Activated CD4-positive, alpha-beta T cell treated with anti-CD3 and anti-CD28 coated beads, Interleukin-2, amount 10 ng/mL, durations not matched to agents 7 days and 5 days (primary cell): ENCODE measurements at regions not wholly inside any gene's neighbourhood (a gene's known extent, or its start where the extent isn't known, plus 50 kb on each side); places are given as distances from the start of the nearest gene placed in this dataset.
A peak's percentile ranks its signal among the peaks of the same experiment; 100 is the strongest.

Experiments used
- CTCF ChIA-PET: fragments of 350-600 bp; sonication (Branson Sonifier 250); formaldehyde crosslinking; loops from one replicate; lab custom pipeline; 2021; ENCODE audit warnings: antibody characterized with exemption; lab: Charles Lee
- POLR2A ChIA-PET: fragments of 350-600 bp; sonication (Branson Sonifier 250); formaldehyde crosslinking; loops from one replicate; lab custom pipeline; 2021; ENCODE audit warnings: antibody characterized with exemption; lab: Charles Lee
- DNase-seq: peaks from one replicate; pipeline ENCODE4 v3.0.0-alpha.2; 2020
- H3K27ac Mint-ChIP-seq: one replicate; pipeline ENCODE4 v1.8.0; 2021; ENCODE audit warnings: mild to moderate bottlenecking, moderate library complexity, mixed read lengths
- H3K27me3 Mint-ChIP-seq: one replicate; pipeline ENCODE4 v1.8.0; 2021; ENCODE audit warnings: mixed read lengths
- H3K36me3 Mint-ChIP-seq: one replicate; pipeline ENCODE4 v1.8.0; 2021; ENCODE audit warnings: low read depth, mixed read lengths
- H3K4me1 Mint-ChIP-seq: one replicate; pipeline ENCODE4 v1.8.0; 2021; ENCODE audit warnings: mixed read lengths
- H3K4me3 Mint-ChIP-seq: one replicate; pipeline ENCODE4 v1.8.0; 2021; ENCODE audit warnings: mild to moderate bottlenecking, moderate library complexity, mixed read lengths
- H3K9me3 Mint-ChIP-seq: one replicate; pipeline ENCODE4 v1.8.0; 2021; ENCODE audit warnings: mixed read lengths

DNA sequence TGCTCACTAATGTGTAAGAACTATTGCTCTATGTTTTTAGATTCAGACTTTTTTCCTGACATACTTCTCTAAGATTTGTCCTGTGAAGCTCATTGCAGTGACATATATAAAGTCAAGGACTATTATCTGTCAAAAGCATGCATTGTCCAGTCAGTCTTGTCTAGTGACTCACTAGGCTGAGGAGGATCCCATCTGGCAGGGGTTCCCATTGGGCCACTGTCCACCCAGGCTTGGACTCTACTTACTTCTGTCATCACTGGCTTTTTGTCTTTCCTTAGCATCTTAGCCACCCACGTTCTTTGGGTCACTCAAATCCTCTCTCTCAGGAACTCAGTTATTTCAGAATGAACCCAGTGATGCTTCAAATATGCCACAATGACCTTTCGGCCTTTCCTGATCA is 132.6 kb upstream of the NABP1 start:
- ChIA-PET POLR2A (no interaction called here), CTCF (interaction anchor here (1.6 kb wide), 1 partner anchor 524 kb away, joined by 3 read pairs; no protein-coding TSS in a partner anchor)
- no peak overlapping the region for H3K27ac Mint-ChIP-seq

DNA sequence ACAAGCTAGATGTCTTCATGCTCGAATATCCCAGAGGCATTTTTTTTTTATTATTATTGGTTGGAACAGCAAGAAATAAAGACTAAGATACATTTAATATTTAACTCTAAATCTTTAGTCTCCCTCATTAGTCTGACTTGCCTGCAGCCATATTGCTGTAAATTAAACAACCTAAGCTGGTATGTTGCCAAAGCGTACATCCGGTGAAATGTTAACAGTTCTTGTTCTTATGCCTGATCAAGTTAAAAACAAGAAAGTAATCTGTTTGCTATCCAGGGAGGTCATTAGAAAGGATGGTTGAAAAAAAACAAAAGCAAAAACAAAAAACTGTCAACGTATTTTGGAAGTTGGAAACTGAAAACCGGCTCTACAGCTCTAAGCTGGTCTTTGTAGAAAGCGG is 125.9 kb upstream of the NABP1 start:
- H3K4me3 Mint-ChIP-seq = no peak overlapping the region
- H3K4me1 Mint-ChIP-seq = peaks cover 6% of the 10 kb centered on the region
- H3K36me3 Mint-ChIP-seq = no peaks in the 10 kb centered on the region
- H3K27me3 Mint-ChIP-seq = peaks cover 19% of the 10 kb centered on the region
- H3K9me3 Mint-ChIP-seq = no peaks in the 10 kb centered on the region
- no peak for DNase-seq
- CTCF ChIA-PET = interaction anchor here (0.6 to 1.8 kb wide), 2 partner anchors 287 to 610 kb away, joined by 7 read pairs; no protein-coding TSS in a partner anchor
- no peak overlapping the region for H3K27ac Mint-ChIP-seq
- POLR2A ChIA-PET = no interaction called here

More for the DNA sequence above, 132.6 kb upstream of the NABP1 start:
- no peaks in the 10 kb centered on the region for H3K36me3 Mint-ChIP-seq
- no peaks in the 10 kb centered on the region for H3K4me1 Mint-ChIP-seq
- H3K4me3 Mint-ChIP-seq = no peak overlapping the region
- H3K9me3 Mint-ChIP-seq = no peaks in the 10 kb centered on the region
- no peak for DNase-seq
- H3K27me3 Mint-ChIP-seq = peaks cover 7% of the 10 kb centered on the region

GRCh38 chr2:191554240-191554639 is 123.7 kb upstream of the NABP1 start:
- peaks cover 19% of the 10 kb centered on the region for H3K27me3 Mint-ChIP-seq

DNA sequence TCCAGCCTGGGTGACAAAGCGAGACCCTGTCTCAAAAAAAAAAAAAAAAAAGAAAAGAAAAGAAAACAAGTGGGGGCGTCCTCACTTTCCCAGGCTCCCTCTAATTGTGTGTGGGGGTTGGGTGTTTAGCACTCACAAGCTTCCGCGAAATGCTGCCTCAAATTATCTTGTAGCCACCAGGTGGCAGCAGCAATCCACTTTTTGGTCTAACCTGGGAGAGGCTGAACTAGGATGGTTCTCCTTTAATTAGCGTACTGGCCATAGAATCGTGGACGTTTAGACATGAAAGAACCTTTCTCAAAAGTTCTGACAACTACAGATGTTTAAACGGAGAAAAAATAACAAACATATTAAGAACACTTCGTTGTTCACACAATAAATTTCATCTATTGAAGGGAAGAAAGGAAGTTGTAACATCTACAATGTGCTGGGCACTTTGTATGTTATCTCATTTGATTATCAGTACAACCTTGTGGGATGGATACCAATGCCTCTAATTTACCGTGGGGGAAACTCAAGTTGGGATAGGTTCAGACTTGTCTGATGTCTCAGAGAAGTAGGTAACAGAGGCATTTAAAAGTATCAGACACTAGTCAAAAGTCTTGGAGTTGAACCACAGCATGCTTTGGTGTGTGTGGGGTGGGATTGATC is 122.7 kb upstream of the NABP1 start:
- ChIA-PET CTCF (interaction anchor here (0.6 to 3.6 kb wide), 8 partner anchors 14 to 822 kb away, joined by 3 to 25 read pairs (median 4); no protein-coding TSS in a partner anchor), POLR2A (no interaction called here)
- Mint-ChIP-seq H3K9me3 (no peaks in the 10 kb centered on the region), H3K36me3 (no peaks in the 10 kb centered on the region), H3K4me1 (peaks cover 8% of the 10 kb centered on the region), H3K27me3 (peaks cover 16% of the 10 kb centered on the region), H3K4me3 (no peak overlapping the region), H3K27ac (no peak overlapping the region)
- DNase-seq = peak; percentile 85

More at GRCh38 chr2:191554240-191554639, 123.7 kb upstream of the NABP1 start:
- Mint-ChIP-seq H3K4me3 (no peak overlapping the region), H3K36me3 (no peaks in the 10 kb centered on the region), H3K9me3 (no peaks in the 10 kb centered on the region), H3K4me1 (peaks cover 8% of the 10 kb centered on the region), H3K27ac (no peak overlapping the region)
- ChIA-PET POLR2A (no interaction called here), CTCF (interaction anchor here (0.6 to 3.6 kb wide), 6 partner anchors 75 to 821 kb away, joined by 3 to 25 read pairs (median 4); no protein-coding TSS in a partner anchor)
- no peak for DNase-seq

GRCh38 chr2:191556463-191556862 is 121.5 kb upstream of the NABP1 start:
- Mint-ChIP-seq H3K27ac (no peak overlapping the region), H3K4me3 (no peak overlapping the region)
- CTCF ChIA-PET = interaction anchor here (1.4 to 3.6 kb wide), 3 partner anchors 13 to 606 kb away, joined by 6 to 25 read pairs (median 7); no protein-coding TSS in a partner anchor

GRCh38 chr2:191557841-191558240 is 120.1 kb upstream of the NABP1 start:
- H3K36me3 Mint-ChIP-seq = no peaks in the 10 kb centered on the region
- no peak overlapping the region for H3K27ac Mint-ChIP-seq
- DNase-seq = no peak
- no peak overlapping the region for H3K4me3 Mint-ChIP-seq
- peaks cover 8% of the 10 kb centered on the region for H3K4me1 Mint-ChIP-seq
- H3K27me3 Mint-ChIP-seq = peaks cover 11% of the 10 kb centered on the region
- POLR2A ChIA-PET = no interaction called here
- CTCF ChIA-PET = interaction anchor here (1.4 to 1.9 kb wide), 2 partner anchors 182 to 605 kb away, joined by 3 to 7 read pairs; no protein-coding TSS in a partner anchor
- H3K9me3 Mint-ChIP-seq = no peaks in the 10 kb centered on the region

More at GRCh38 chr2:191556463-191556862, 121.5 kb upstream of the NABP1 start:
- Mint-ChIP-seq H3K36me3 (no peaks in the 10 kb centered on the region), H3K4me1 (peaks cover 8% of the 10 kb centered on the region), H3K9me3 (no peaks in the 10 kb centered on the region), H3K27me3 (peaks cover 8% of the 10 kb centered on the region)
- POLR2A ChIA-PET = no interaction called here
- no peak for DNase-seq

GRCh38 chr2:191559569-191559968 is 118.4 kb upstream of the NABP1 start:
- Mint-ChIP-seq H3K9me3 (no peaks in the 10 kb centered on the region), H3K4me3 (no peak overlapping the region), H3K36me3 (no peaks in the 10 kb centered on the region), H3K27me3 (peaks cover 15% of the 10 kb centered on the region), H3K4me1 (peaks cover 15% of the 10 kb centered on the region), H3K27ac (no peak overlapping the region)
- CTCF ChIA-PET = interaction anchor here (1.0 kb wide), 1 partner anchor 603 kb away, joined by 4 read pairs; no protein-coding TSS in a partner anchor
- no peak for DNase-seq
- POLR2A ChIA-PET = no interaction called here

- no peak overlapping the region for H3K4me3 Mint-ChIP-seq
- peaks cover 18% of the 10 kb centered on the region for H3K4me1 Mint-ChIP-seq
- ChIA-PET CTCF (interaction anchor here (0.6 kb wide), 1 partner anchor 49 kb away, joined by 3 read pairs; no protein-coding TSS in a partner anchor), POLR2A (no interaction called here)
- H3K9me3 Mint-ChIP-seq = no peaks in the 10 kb centered on the region
- no peak for DNase-seq
- no peaks in the 10 kb centered on the region for H3K36me3 Mint-ChIP-seq
- H3K27me3 Mint-ChIP-seq = peaks cover 22% of the 10 kb centered on the region
- no peak overlapping the region for H3K27ac Mint-ChIP-seq
Measured at GRCh38 chr2:191560411-191560980, 117.4 kb upstream of the NABP1 start.

GRCh38 chr2:191565120-191565519 is 112.8 kb upstream of the NABP1 start:
- Mint-ChIP-seq H3K4me3 (no peak overlapping the region), H3K27ac (no peak overlapping the region), H3K4me1 (peaks cover 32% of the 10 kb centered on the region), H3K27me3 (peaks cover 42% of the 10 kb centered on the region), H3K36me3 (no peaks in the 10 kb centered on the region), H3K9me3 (no peaks in the 10 kb centered on the region)
- ChIA-PET POLR2A (no interaction called here), CTCF (interaction anchor here (0.8 kb wide), 1 partner anchor 112 kb away, joined by 3 read pairs; the partner anchor contains the start of gene NABP1)
- DNase-seq = no peak

GRCh38 chr2:191565647-191566198 is 112.2 kb upstream of the NABP1 start:
- Mint-ChIP-seq H3K4me3 (no peak overlapping the region), H3K4me1 (peaks cover 38% of the 10 kb centered on the region), H3K27me3 (peaks cover 47% of the 10 kb centered on the region), H3K27ac (no peak overlapping the region), H3K36me3 (no peaks in the 10 kb centered on the region), H3K9me3 (no peaks in the 10 kb centered on the region)
- DNase-seq = no peak
- ChIA-PET CTCF (interaction anchor here (0.6 to 1.8 kb wide), 6 partner anchors 18 to 514 kb away, joined by 3 to 4 read pairs (median 4); partner anchors contain the start of gene NABP1), POLR2A (no interaction called here)

- ChIA-PET POLR2A (no interaction called here), CTCF (interaction anchor here (0.7 to 1.8 kb wide), 3 partner anchors 17 to 514 kb away, joined by 3 to 4 read pairs (median 3); no protein-coding TSS in a partner anchor)
- Mint-ChIP-seq H3K27me3 (peaks cover 47% of the 10 kb centered on the region), H3K4me3 (no peak overlapping the region), H3K36me3 (no peaks in the 10 kb centered on the region), H3K4me1 (peaks cover 44% of the 10 kb centered on the region), H3K27ac (no peak overlapping the region), H3K9me3 (no peaks in the 10 kb centered on the region)
- peak; percentile 70 for DNase-seq
Measured at GRCh38 chr2:191566344-191566743, 111.6 kb upstream of the NABP1 start.

DNA sequence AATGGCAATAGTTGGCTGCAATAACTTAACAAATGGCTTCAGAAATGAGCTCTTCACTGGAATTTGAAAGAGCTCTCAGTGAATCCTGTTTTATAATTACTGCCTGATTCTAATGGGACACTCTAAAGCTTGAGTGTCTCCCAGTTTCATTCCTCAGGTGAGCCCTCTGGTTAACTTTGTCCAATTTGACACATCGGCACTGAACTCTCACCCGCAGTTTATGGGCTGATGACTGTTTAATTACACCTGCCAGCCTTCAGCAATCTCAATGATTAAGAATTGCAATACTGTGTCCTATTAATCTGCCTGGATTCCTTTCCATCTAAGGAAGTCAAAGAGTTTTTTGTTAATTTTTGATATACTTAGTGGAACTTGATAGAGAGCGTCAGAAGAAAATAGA is 110.7 kb upstream of the NABP1 start:
- ChIA-PET POLR2A (no interaction called here), CTCF (interaction anchor here (0.7 to 1.8 kb wide), 3 partner anchors 16 to 515 kb away, joined by 3 to 4 read pairs (median 3); no protein-coding TSS in a partner anchor)
- no peaks in the 10 kb centered on the region for H3K9me3 Mint-ChIP-seq
- no peaks in the 10 kb centered on the region for H3K36me3 Mint-ChIP-seq
- no peak overlapping the region for H3K27ac Mint-ChIP-seq
- peaks cover 49% of the 10 kb centered on the region for H3K4me1 Mint-ChIP-seq
- no peak for DNase-seq
- H3K4me3 Mint-ChIP-seq = no peak overlapping the region
- H3K27me3 Mint-ChIP-seq = peaks cover 44% of the 10 kb centered on the region
